ENCODE measurements at regions not wholly inside any gene's neighbourhood (a gene's known extent, or its start where the extent isn't known, plus 50 kb on each side); places are given as distances from the start of the nearest gene placed in this dataset.

DNA sequence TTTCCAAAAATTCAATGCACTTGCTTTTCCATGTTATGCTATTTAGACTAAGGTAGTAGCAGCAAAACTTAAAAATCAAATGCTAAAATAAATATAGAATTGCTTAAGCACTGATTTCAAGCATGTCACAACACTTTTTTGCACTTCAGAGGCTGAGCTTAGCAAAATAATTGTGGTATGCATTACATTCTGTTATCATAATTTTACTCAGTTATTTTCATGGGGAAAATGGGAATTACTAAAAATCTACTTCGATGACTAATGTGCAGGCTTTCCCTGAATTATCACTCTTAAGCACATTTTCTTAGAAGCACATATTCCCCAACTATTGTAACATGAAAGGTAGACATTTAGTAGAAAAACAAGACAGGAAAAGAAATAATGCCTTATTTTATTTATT, 322.4 kb upstream of the CBLB start:
- TF ChIP-seq, protein P1, sequence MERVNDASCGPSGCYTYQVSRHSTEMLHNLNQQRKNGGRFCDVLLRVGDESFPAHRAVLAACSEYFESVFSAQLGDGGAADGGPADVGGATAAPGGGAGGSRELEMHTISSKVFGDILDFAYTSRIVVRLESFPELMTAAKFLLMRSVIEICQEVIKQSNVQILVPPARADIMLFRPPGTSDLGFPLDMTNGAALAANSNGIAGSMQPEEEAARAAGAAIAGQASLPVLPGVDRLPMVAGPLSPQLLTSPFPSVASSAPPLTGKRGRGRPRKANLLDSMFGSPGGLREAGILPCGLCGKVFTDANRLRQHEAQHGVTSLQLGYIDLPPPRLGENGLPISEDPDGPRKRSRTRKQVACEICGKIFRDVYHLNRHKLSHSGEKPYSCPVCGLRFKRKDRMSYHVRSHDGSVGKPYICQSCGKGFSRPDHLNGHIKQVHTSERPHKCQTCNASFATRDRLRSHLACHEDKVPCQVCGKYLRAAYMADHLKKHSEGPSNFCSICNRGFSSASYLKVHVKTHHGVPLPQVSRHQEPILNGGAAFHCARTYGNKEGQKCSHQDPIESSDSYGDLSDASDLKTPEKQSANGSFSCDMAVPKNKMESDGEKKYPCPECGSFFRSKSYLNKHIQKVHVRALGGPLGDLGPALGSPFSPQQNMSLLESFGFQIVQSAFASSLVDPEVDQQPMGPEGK (CRISPR knock-in tag; IDR thresholded peaks at IDR 0.05; ENCODE audit: borderline replicate concordance): no peak
- TF ChIP-seq POU6F1 (CRISPR knock-in tag; IDR thresholded peaks at IDR 0.05; ENCODE audit: borderline replicate concordance, low read depth) (no peak), BACH2 (CRISPR knock-in tag; IDR thresholded peaks at IDR 0.05; ENCODE audit: borderline replicate concordance) (no peak), CSDC2 (CRISPR knock-in tag; IDR thresholded peaks at IDR 0.05) (no peak), ARNTL (CRISPR knock-in tag; IDR thresholded peaks at IDR 0.05; ENCODE audit: borderline replicate concordance, low read depth) (no peak), CSRNP3 (CRISPR knock-in tag; IDR thresholded peaks at IDR 0.05) (no peak), ESRRG (CRISPR knock-in tag; IDR thresholded peaks at IDR 0.05) (no peak), ZC3H10 (CRISPR knock-in tag; IDR thresholded peaks at IDR 0.05) (no peak), RARB (CRISPR knock-in tag; IDR thresholded peaks at IDR 0.05) (no peak), ZNF70 (CRISPR knock-in tag; IDR thresholded peaks at IDR 0.05) (no peak), OSR1 (CRISPR knock-in tag; IDR thresholded peaks at IDR 0.05) (no peak), ZFP3 (CRISPR knock-in tag; IDR thresholded peaks at IDR 0.05) (no peak), TCF4 (CRISPR knock-in tag; IDR thresholded peaks at IDR 0.05; ENCODE audit: borderline replicate concordance) (no peak), GLIS3 (CRISPR knock-in tag; IDR thresholded peaks at IDR 0.05) (no peak), TOX (CRISPR knock-in tag; IDR thresholded peaks at IDR 0.05; ENCODE audit: borderline replicate concordance) (no peak), CREB5 (CRISPR knock-in tag; IDR thresholded peaks at IDR 0.05; ENCODE audit: low read depth) (no peak), ZNF565 (CRISPR knock-in tag; conservative IDR thresholded peaks at IDR 0.05; ENCODE audit: low read depth) (no peak), ZFP30 (CRISPR knock-in tag; IDR thresholded peaks at IDR 0.05) (no peak), ZNF8 (CRISPR knock-in tag; IDR thresholded peaks at IDR 0.05) (no peak)
- TF ChIP-seq, protein P2, sequence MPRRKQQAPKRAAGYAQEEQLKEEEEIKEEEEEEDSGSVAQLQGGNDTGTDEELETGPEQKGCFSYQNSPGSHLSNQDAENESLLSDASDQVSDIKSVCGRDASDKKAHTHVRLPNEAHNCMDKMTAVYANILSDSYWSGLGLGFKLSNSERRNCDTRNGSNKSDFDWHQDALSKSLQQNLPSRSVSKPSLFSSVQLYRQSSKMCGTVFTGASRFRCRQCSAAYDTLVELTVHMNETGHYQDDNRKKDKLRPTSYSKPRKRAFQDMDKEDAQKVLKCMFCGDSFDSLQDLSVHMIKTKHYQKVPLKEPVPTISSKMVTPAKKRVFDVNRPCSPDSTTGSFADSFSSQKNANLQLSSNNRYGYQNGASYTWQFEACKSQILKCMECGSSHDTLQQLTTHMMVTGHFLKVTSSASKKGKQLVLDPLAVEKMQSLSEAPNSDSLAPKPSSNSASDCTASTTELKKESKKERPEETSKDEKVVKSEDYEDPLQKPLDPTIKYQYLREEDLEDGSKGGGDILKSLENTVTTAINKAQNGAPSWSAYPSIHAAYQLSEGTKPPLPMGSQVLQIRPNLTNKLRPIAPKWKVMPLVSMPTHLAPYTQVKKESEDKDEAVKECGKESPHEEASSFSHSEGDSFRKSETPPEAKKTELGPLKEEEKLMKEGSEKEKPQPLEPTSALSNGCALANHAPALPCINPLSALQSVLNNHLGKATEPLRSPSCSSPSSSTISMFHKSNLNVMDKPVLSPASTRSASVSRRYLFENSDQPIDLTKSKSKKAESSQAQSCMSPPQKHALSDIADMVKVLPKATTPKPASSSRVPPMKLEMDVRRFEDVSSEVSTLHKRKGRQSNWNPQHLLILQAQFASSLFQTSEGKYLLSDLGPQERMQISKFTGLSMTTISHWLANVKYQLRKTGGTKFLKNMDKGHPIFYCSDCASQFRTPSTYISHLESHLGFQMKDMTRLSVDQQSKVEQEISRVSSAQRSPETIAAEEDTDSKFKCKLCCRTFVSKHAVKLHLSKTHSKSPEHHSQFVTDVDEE (CRISPR knock-in tag; IDR thresholded peaks at IDR 0.05): no peak
- ATAC-seq: no peak

DNA sequence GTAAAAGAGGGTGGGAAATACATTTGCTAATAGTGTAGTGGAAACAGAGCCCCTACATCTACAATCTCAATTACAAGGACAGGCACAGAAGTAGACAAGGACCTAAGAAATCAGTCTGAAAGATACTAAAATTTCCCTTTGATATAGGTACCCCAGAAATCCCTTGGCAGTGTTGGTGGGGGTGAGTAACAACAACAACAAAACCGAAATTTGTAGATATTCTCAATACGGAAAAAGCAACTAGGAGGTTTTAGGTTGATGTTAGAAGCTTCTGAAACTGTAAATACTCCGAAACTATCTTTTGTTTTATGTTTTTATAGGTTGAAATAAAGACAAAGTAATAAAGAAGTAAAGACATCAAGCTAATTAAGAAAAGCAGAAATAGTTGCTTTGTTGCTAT, 323.1 kb upstream of the CBLB start:
- ATAC-seq: no peak
- no peak for TF ChIP-seq TOX (CRISPR knock-in tag; IDR thresholded peaks at IDR 0.05; ENCODE audit: borderline replicate concordance)
- TF ChIP-seq SNAI2 (CRISPR knock-in tag; IDR thresholded peaks at IDR 0.05): no peak
- TF ChIP-seq GLIS3 (CRISPR knock-in tag; IDR thresholded peaks at IDR 0.05): no peak
- TF ChIP-seq, protein P2 (CRISPR knock-in tag; IDR thresholded peaks at IDR 0.05): no peak
- TF ChIP-seq POU6F1 (CRISPR knock-in tag; IDR thresholded peaks at IDR 0.05; ENCODE audit: borderline replicate concordance, low read depth): no peak
- TF ChIP-seq OSR1 (CRISPR knock-in tag; IDR thresholded peaks at IDR 0.05): no peak
- no peak for TF ChIP-seq ZNF565 (CRISPR knock-in tag; conservative IDR thresholded peaks at IDR 0.05; ENCODE audit: low read depth)
- TF ChIP-seq BACH2 (CRISPR knock-in tag; IDR thresholded peaks at IDR 0.05; ENCODE audit: borderline replicate concordance): no peak

Data from SK-N-SH treated with all-trans-retinoic acid at 6 μM for 48 hours (cell line).